ENCODE measurements at regions not wholly inside any gene's neighbourhood (a gene's known extent, or its start where the extent isn't known, plus 50 kb on each side); places are given as distances from the start of the nearest gene placed in this dataset.

- no peak overlapping the region for H3K4me3 Mint-ChIP-seq
- H3K9me3 Mint-ChIP-seq: no peaks in the 10 kb centered on the region
- H3K4me1 Mint-ChIP-seq (ENCODE audit: low read depth): no peaks in the 10 kb centered on the region
- Histone ChIP-seq H3K27ac (ENCODE audit: low read depth in 1 of 2, low read length in 2 of 2) (no peak overlapping the region), H3K9me3 (ENCODE audit: control insufficient read depth in 1 of 2, insufficient read depth in 1 of 2, low read length in 2 of 2) (peaks cover 0 to 12% of the 10 kb centered on the region in 2 experiments), H3K27me3 (ENCODE audit: control insufficient read depth in 1 of 2, insufficient read depth in 2 of 2, low read length in 2 of 2) (peaks cover 27 to 28% of the 10 kb centered on the region in 2 experiments), H3K4me1 (ENCODE audit: insufficient read depth, low read length) (no peaks in the 10 kb centered on the region), H3K36me3 (ENCODE audit: insufficient read depth, low read length) (no peaks in the 10 kb centered on the region), H3K4me3 (ENCODE audit: low read length) (no peak overlapping the region)
- ChIA-PET POLR2A (no interaction called here), CTCF (no interaction called here)
- DNase-seq (no peak), ATAC-seq (ENCODE audit: poor library complexity) (no peak)
- intact Hi-C loops (cut with DNase I, micrococcal nuclease): no loop called here
- H3K36me3 Mint-ChIP-seq (ENCODE audit: low read depth): no peaks in the 10 kb centered on the region
- H3K27ac Mint-ChIP-seq: no peak overlapping the region
- peaks cover 52% of the 10 kb centered on the region for H3K27me3 Mint-ChIP-seq
- TF ChIP-seq CTCF (IDR thresholded peaks at IDR 0.05): no peak
Observed at GRCh38 chr20:62557999-62558408, 82.2 kb upstream of the GATA5 start.

- Histone ChIP-seq H3K36me3 (ENCODE audit: insufficient read depth, low read length) (no peaks in the 10 kb centered on the region), H3K27ac (ENCODE audit: low read depth in 1 of 2, low read length in 2 of 2) (no peak overlapping the region), H3K27me3 (ENCODE audit: control insufficient read depth in 1 of 2, insufficient read depth in 2 of 2, low read length in 2 of 2) (peaks cover 19 to 23% of the 10 kb centered on the region in 2 experiments), H3K9me3 (ENCODE audit: control insufficient read depth in 1 of 2, insufficient read depth in 1 of 2, low read length in 2 of 2) (peaks cover 0 to 7% of the 10 kb centered on the region in 2 experiments), H3K4me3 (ENCODE audit: low read length) (no peak overlapping the region), H3K4me1 (ENCODE audit: insufficient read depth, low read length) (no peaks in the 10 kb centered on the region)
- no peak for ATAC-seq (ENCODE audit: poor library complexity)
- no peaks in the 10 kb centered on the region for H3K36me3 Mint-ChIP-seq (ENCODE audit: low read depth)
- no peak for DNase-seq
- intact Hi-C loops (cut with DNase I, micrococcal nuclease): no loop called here
- H3K27ac Mint-ChIP-seq: no peak overlapping the region
- H3K4me1 Mint-ChIP-seq (ENCODE audit: low read depth): no peaks in the 10 kb centered on the region
- CTCF ChIA-PET: no interaction called here
- H3K9me3 Mint-ChIP-seq: no peaks in the 10 kb centered on the region
- H3K27me3 Mint-ChIP-seq: peaks cover 49% of the 10 kb centered on the region
- no peak overlapping the region for H3K4me3 Mint-ChIP-seq
- POLR2A ChIA-PET: no interaction called here
- no peak for TF ChIP-seq CTCF (IDR thresholded peaks at IDR 0.05)
Observed at GRCh38 chr20:62558779-62559178, 83.0 kb upstream of the GATA5 start.

GRCh38 chr20:62560162-62560561, 82.1 kb upstream of the SLCO4A1 start:
- intact Hi-C loops (cut with DNase I, micrococcal nuclease): no loop called here
- Mint-ChIP-seq H3K27ac (no peak overlapping the region), H3K4me1 (ENCODE audit: low read depth) (no peaks in the 10 kb centered on the region), H3K9me3 (no peaks in the 10 kb centered on the region), H3K36me3 (ENCODE audit: low read depth) (no peaks in the 10 kb centered on the region), H3K27me3 (peaks cover 45% of the 10 kb centered on the region), H3K4me3 (no peak overlapping the region)
- H3K4me3 ChIP-seq (ENCODE audit: low read length): no peak overlapping the region
- no peak overlapping the region for H3K27ac ChIP-seq (ENCODE audit: low read depth in 1 of 2, low read length in 2 of 2)
- H3K4me1 ChIP-seq (ENCODE audit: insufficient read depth, low read length): no peaks in the 10 kb centered on the region
- ATAC-seq (ENCODE audit: poor library complexity) (no peak), DNase-seq (no peak)
- peaks cover 10 to 19% of the 10 kb centered on the region in 2 experiments for H3K27me3 ChIP-seq (ENCODE audit: control insufficient read depth in 1 of 2, insufficient read depth in 2 of 2, low read length in 2 of 2)
- CTCF ChIA-PET: no interaction called here
- TF ChIP-seq CTCF (IDR thresholded peaks at IDR 0.05): no peak
- POLR2A ChIA-PET: no interaction called here
- peaks cover 0 to 7% of the 10 kb centered on the region in 2 experiments for H3K9me3 ChIP-seq (ENCODE audit: control insufficient read depth in 1 of 2, insufficient read depth in 1 of 2, low read length in 2 of 2)
- H3K36me3 ChIP-seq (ENCODE audit: insufficient read depth, low read length): no peaks in the 10 kb centered on the region
